AG10803 (cell line): ENCODE measurements at regions not wholly inside any gene's neighbourhood (a gene's known extent, or its start where the extent isn't known, plus 50 kb on each side); places are given as distances from the start of the nearest gene placed in this dataset.

Experiments used
- DNase-seq: peaks from one replicate; pipeline ENCODE4 v3.0.0; 2010; ENCODE audit warnings: low read depth
- H3K4me3 ChIP-seq: 2 replicates; pipeline ENCODE4 v1.5.1; 2011; ENCODE audit warnings: mild to moderate bottlenecking, low read length, control low read depth
- CTCF ChIP-seq: conservative IDR thresholded peaks from 2 replicates; pipeline ENCODE4 v1.5.1; 2011; ENCODE audit warnings: mild to moderate bottlenecking, low read length, control low read depth, inconsistent platforms

- DNase-seq: no peak
- H3K4me3 ChIP-seq: no peak overlapping the region
- no peak for TF ChIP-seq CTCF
Measured at GRCh38 chr12:13897811-13898210, 83.6 kb downstream of the GRIN2B start.

GRCh38 chr12:13896063-13896626, 85.3 kb downstream of the GRIN2B start:
- DNase-seq: no peak
- no peak for TF ChIP-seq CTCF
- H3K4me3 ChIP-seq: no peak overlapping the region

GRCh38 chr12:13891902-13892301, 89.5 kb downstream of the GRIN2B start:
- no peak overlapping the region for H3K4me3 ChIP-seq
- DNase-seq: no peak
- TF ChIP-seq CTCF: no peak

- H3K4me3 ChIP-seq: no peak overlapping the region
- no peak for DNase-seq
- TF ChIP-seq CTCF: no peak
Measured at GRCh38 chr12:13890943-13891342, 90.5 kb downstream of the GRIN2B start.

GRCh38 chr12:13887779-13888388, 93.5 kb downstream of the GRIN2B start:
- H3K4me3 ChIP-seq: no peak overlapping the region
- DNase-seq: no peak
- no peak for TF ChIP-seq CTCF

GRCh38 chr12:13882176-13882575, 99.2 kb downstream of the GRIN2B start:
- TF ChIP-seq CTCF: no peak

GRCh38 chr12:13880613-13881012, 100.8 kb downstream of the GRIN2B start:
- H3K4me3 ChIP-seq: no peak overlapping the region
- no peak for DNase-seq
- TF ChIP-seq CTCF: no peak

More at GRCh38 chr12:13882176-13882575, 99.2 kb downstream of the GRIN2B start:
- H3K4me3 ChIP-seq: no peak overlapping the region
- DNase-seq: no peak
